Retinal pigment epithelial cell (primary cell): ENCODE measurements at regions not wholly inside any gene's neighbourhood (a gene's known extent, or its start where the extent isn't known, plus 50 kb on each side); places are given as distances from the start of the nearest gene placed in this dataset.

ENCODE experiments used
- DNase-seq: peaks from one replicate; pipeline ENCODE4 v3.0.0-alpha.2; 2010; ENCODE audit warnings: low read depth
- H3K4me3 ChIP-seq: 2 replicates; pipeline ENCODE4 v1.5.1; 2011; ENCODE audit warnings: mild to moderate bottlenecking, low read length, control low read depth, moderate library complexity
- CTCF ChIP-seq: conservative IDR thresholded peaks from 2 replicates; pipeline ENCODE4 v1.5.1; 2011; ENCODE audit warnings: low read depth, low read length, control low read depth, inconsistent platforms

- no peak overlapping the region for H3K4me3 ChIP-seq
- TF ChIP-seq CTCF = no peak
These were observed 482.0 kb upstream of the PCDH15 start for GRCh38 chr10:55283031-55283430.

GRCh38 chr10:55280696-55281095, 479.7 kb upstream of the PCDH15 start:
- DNase-seq = no peak
- no peak for TF ChIP-seq CTCF

More at GRCh38 chr10:55283031-55283430, 482.0 kb upstream of the PCDH15 start:
- no peak for DNase-seq

GRCh38 chr10:55277549-55277948, 476.5 kb upstream of the PCDH15 start:
- TF ChIP-seq CTCF = no peak
- no peak for DNase-seq
- no peak overlapping the region for H3K4me3 ChIP-seq

More at GRCh38 chr10:55280696-55281095, 479.7 kb upstream of the PCDH15 start:
- no peak overlapping the region for H3K4me3 ChIP-seq

- DNase-seq = no peak
- no peak for TF ChIP-seq CTCF
- no peak overlapping the region for H3K4me3 ChIP-seq
These were observed 473.3 kb upstream of the PCDH15 start for GRCh38 chr10:55274367-55274766.

GRCh38 chr10:55273946-55274345, 472.9 kb upstream of the PCDH15 start:
- no peak for TF ChIP-seq CTCF
- DNase-seq = no peak
- H3K4me3 ChIP-seq = no peak overlapping the region

- DNase-seq = no peak
- no peak overlapping the region for H3K4me3 ChIP-seq
- no peak for TF ChIP-seq CTCF
These were observed 471.9 kb upstream of the PCDH15 start for GRCh38 chr10:55272886-55273285.

GRCh38 chr10:55266797-55267196, 465.8 kb upstream of the PCDH15 start:
- no peak overlapping the region for H3K4me3 ChIP-seq
- no peak for DNase-seq
- TF ChIP-seq CTCF = no peak
